Skeletal muscle tissue (tissue), 3 donors: ENCODE measurements at regions not wholly inside any gene's neighbourhood (a gene's known extent, or its start where the extent isn't known, plus 50 kb on each side); places are given as distances from the start of the nearest gene placed in this dataset.
"Not testable (repeated sequence)": the region's sequence is repeated elsewhere in the genome, so short reads cannot be mapped to it uniquely, and the experiment has no call there.

Source experiments
- H3K27ac ChIP-seq: one replicate; pipeline ENCODE4 v1.7.0; 2013; ENCODE audit warnings: mild to moderate bottlenecking, low read depth, low read length, inconsistent platforms
- H3K27me3 ChIP-seq, 3 donors: one replicate each; pipeline ENCODE4 v1.7.0; 2013; ENCODE audit warnings: low read length in 3 of 3; ENCODE audit not compliant: control insufficient read depth in 3 of 3, insufficient read depth in 3 of 3
- H3K36me3 ChIP-seq, 3 donors: one replicate each; pipeline ENCODE4 v1.7.0; 2013; ENCODE audit warnings: low read length in 3 of 3; ENCODE audit not compliant: control insufficient read depth in 3 of 3, insufficient read depth in 3 of 3
- H3K4me1 ChIP-seq, 3 donors: one replicate each; pipeline ENCODE4 v1.7.0; 2013; ENCODE audit warnings: low read length in 3 of 3, mild to moderate bottlenecking in 3 of 3; ENCODE audit not compliant: control insufficient read depth in 3 of 3, insufficient read depth in 3 of 3
- H3K4me3 ChIP-seq, 3 donors: one replicate each; pipeline ENCODE4 v1.7.0; 2013; ENCODE audit warnings: low read length in 3 of 3
- H3K9ac ChIP-seq, 3 donors: one replicate each; pipeline ENCODE4 v1.7.0; 2013; ENCODE audit warnings: low read length in 3 of 3, mild to moderate bottlenecking in 3 of 3, moderate library complexity in 2 of 3, low read depth in 1 of 3
- H3K9me3 ChIP-seq, 3 donors: one replicate each; pipeline ENCODE4 v1.7.0; 2013; ENCODE audit warnings: low read length in 3 of 3; ENCODE audit not compliant: control insufficient read depth in 3 of 3
- donor health status: Osteomylitis.

DNA sequence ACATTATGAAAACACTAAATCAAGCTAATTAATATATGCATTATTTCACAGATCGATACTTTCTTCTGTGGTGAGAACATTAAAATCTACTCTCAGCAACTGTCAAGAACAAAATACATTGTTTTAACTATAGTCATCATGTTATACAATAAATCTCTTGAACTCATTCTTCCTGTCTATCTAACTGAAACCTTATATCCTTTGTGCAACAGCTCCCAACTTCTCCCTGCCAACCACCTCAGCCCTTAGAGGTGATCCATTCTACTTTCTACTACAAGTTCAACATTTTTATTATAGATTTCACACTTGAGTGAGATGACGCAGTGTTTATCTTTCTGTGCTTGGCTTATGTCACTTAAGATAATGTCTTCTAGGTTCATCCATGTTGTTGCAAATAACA, 535.2 kb upstream of the CRIM1 start:
- Histone ChIP-seq H3K9me3 (no peaks in the 10 kb centered on the region), H3K9ac (no peak overlapping the region), H3K27me3 (no peaks in the 10 kb centered on the region), H3K27ac (no peak overlapping the region), H3K4me3 (no peak overlapping the region), H3K4me1 (no peaks in the 10 kb centered on the region), H3K36me3 (no peaks in the 10 kb centered on the region)

GRCh38 chr2:35819033-35819432, 536.5 kb upstream of the CRIM1 start:
- no peak overlapping the region for H3K9ac ChIP-seq
- no peaks in the 10 kb centered on the region for H3K4me1 ChIP-seq
- no peaks in the 10 kb centered on the region for H3K27me3 ChIP-seq
- H3K36me3 ChIP-seq, result no peaks in the 10 kb centered on the region
- no peak overlapping the region for H3K4me3 ChIP-seq
- no peaks in the 10 kb centered on the region for H3K9me3 ChIP-seq
- H3K27ac ChIP-seq, result no peak overlapping the region

GRCh38 chr2:35818359-35818758, 537.2 kb upstream of the CRIM1 start:
- H3K27ac ChIP-seq, H3K27me3 ChIP-seq, H3K36me3 ChIP-seq, H3K4me3 ChIP-seq, H3K9ac ChIP-seq, H3K4me1 ChIP-seq, H3K9me3 ChIP-seq: not testable (repeated sequence)

DNA sequence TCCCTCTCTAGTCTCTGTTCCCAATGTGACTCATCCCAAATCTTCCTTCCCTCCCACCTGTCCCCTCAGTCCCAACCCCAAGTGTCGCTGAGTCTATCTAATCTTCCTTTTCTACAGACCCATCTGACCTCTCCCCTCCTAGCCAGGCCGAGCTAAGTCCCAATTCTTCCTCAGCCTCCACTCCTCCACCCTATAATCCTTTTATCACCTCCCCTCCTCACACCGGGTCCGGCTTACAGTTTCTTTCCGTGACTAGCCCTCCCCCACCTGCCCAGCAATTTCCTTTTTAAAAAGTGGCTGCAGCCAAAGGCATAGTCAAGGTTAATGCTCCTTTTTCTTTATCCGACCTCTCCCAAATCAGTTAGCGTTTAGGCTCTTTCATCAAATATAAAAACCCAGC, 541.0 kb upstream of the CRIM1 start:
- not testable (repeated sequence) for H3K9ac ChIP-seq, H3K36me3 ChIP-seq, H3K4me1 ChIP-seq, H3K27ac ChIP-seq, H3K4me3 ChIP-seq, H3K27me3 ChIP-seq, H3K9me3 ChIP-seq

DNA sequence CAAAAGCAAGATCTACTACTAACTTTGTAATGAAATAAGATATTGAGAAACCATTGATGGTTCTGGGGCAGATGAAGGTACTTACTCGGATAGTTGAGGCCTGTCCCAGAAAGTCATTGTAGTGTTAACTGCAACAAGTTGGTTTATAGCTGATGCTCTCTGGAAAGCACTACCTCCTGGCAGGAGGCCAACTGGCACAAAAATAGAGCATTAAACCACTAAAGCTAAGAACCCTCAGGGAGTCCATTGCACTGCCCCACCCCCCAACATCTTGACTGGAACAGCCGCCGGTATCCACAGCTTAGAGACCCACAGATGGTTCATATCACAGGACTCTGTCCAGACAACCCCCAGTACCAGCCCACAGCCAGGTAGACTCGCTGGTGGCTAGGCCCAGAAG, 552.5 kb upstream of the CRIM1 start:
- Histone ChIP-seq H3K9ac (no peak overlapping the region), H3K4me1 (no peaks in the 10 kb centered on the region), H3K27ac (no peak overlapping the region), H3K36me3 (no peaks in the 10 kb centered on the region), H3K27me3 (no peaks in the 10 kb centered on the region), H3K4me3 (no peak overlapping the region), H3K9me3 (no peaks in the 10 kb centered on the region)

DNA sequence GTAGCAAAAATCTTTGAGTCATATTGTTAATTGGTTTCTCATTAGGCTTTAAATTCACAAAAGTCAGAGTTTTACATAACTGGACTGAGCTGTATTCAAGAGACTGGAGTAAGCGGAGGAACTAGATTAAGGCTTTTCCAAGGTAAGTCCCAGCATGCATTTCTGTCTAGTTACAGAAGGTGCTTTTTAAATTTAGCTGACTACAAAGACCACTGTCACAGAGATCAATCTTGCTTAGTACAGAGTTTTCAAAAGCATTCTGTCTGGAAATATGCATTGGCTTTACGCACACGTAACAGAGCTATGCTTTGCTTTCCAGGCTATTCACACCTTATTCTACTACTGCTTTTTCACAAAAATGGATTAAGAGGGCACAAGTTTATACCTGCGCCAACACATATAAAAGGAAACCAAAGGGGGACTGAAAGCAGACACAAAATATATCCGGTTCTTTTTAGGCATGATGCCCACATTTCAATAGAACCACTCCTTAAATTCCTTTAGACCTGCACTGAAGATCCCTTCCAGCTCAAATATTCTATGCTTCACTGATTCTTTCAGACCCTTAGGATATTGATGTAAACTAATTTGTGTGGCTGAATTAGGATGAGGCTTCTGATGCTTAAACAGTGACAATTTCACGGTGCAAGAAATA, 560.7 kb upstream of the CRIM1 start:
- H3K4me1 ChIP-seq, result no peaks in the 10 kb centered on the region
- H3K4me3 ChIP-seq, result no peak overlapping the region
- H3K36me3 ChIP-seq, result no peaks in the 10 kb centered on the region
- no peak overlapping the region for H3K9ac ChIP-seq
- no peaks in the 10 kb centered on the region for H3K27me3 ChIP-seq
- no peaks in the 10 kb centered on the region for H3K9me3 ChIP-seq
- no peak overlapping the region for H3K27ac ChIP-seq

- H3K4me3 ChIP-seq, result no peak overlapping the region
- no peaks in the 10 kb centered on the region for H3K27me3 ChIP-seq
- H3K9me3 ChIP-seq, result peaks cover 0 to 3% (median 0%) of the 10 kb centered on the region in 3 donors
- H3K4me1 ChIP-seq, result no peaks in the 10 kb centered on the region
- H3K36me3 ChIP-seq, result no peaks in the 10 kb centered on the region
- H3K27ac ChIP-seq, result no peak overlapping the region
- no peak overlapping the region for H3K9ac ChIP-seq
Observed at GRCh38 chr2:35790292-35790691, 565.3 kb upstream of the CRIM1 start.

- no peak overlapping the region for H3K4me3 ChIP-seq
- H3K36me3 ChIP-seq, result no peaks in the 10 kb centered on the region
- H3K9me3 ChIP-seq, result peaks cover 0 to 3% (median 0%) of the 10 kb centered on the region in 3 donors
- no peaks in the 10 kb centered on the region for H3K4me1 ChIP-seq
- H3K27me3 ChIP-seq, result no peaks in the 10 kb centered on the region
- H3K27ac ChIP-seq, result no peak overlapping the region
- no peak overlapping the region for H3K9ac ChIP-seq
Observed at GRCh38 chr2:35788543-35788942, 567.0 kb upstream of the CRIM1 start.

DNA sequence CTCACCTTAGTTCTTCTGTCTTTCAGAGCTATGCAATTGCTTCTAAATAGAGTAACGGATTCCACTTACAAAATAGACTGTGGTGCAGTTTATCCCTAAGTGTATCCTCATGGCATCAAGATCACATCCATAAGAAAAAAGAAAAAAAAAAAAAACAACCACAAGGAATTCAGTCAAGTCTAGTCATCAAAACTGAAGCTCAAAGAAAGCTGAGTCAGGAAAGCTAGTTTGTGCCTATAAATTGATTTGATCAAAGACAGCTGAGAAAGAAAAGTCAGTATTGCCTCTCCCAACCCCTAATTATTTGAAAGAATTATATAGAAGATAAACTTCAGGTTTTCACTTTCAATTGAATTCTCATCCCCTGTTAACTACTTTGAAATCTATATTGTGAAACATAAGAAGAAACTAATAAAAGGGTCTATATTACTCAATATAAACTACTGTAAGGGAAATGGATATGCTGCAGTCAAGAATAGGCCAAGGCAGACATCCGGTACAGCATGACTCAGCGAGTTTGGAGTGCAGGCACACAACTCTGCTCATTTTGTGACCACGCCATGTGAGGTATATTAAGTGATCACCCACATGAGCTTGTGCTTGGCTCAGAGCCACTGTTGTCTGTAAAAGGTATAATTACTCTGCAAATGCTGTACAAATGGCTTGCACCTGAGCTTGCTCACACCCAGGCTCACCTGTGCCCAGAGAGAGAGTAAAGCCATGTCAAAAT, 568.1 kb upstream of the CRIM1 start:
- Histone ChIP-seq H3K36me3 (no peaks in the 10 kb centered on the region), H3K4me1 (no peaks in the 10 kb centered on the region), H3K9me3 (peaks cover 0 to 3% (median 0%) of the 10 kb centered on the region in 3 donors), H3K4me3 (no peak overlapping the region), H3K27ac (no peak overlapping the region), H3K27me3 (no peaks in the 10 kb centered on the region), H3K9ac (no peak overlapping the region)

GRCh38 chr2:35785564-35785963, 570.0 kb upstream of the CRIM1 start:
- Histone ChIP-seq H3K4me1 (no peaks in the 10 kb centered on the region), H3K36me3 (no peaks in the 10 kb centered on the region), H3K27ac (no peak overlapping the region), H3K27me3 (no peaks in the 10 kb centered on the region), H3K9me3 (peaks cover 0 to 3% (median 0%) of the 10 kb centered on the region in 3 donors), H3K4me3 (no peak overlapping the region), H3K9ac (no peak overlapping the region)
